ENCODE measurements at regions not wholly inside any gene's neighbourhood (a gene's known extent, or its start where the extent isn't known, plus 50 kb on each side); places are given as distances from the start of the nearest gene placed in this dataset.

DNA sequence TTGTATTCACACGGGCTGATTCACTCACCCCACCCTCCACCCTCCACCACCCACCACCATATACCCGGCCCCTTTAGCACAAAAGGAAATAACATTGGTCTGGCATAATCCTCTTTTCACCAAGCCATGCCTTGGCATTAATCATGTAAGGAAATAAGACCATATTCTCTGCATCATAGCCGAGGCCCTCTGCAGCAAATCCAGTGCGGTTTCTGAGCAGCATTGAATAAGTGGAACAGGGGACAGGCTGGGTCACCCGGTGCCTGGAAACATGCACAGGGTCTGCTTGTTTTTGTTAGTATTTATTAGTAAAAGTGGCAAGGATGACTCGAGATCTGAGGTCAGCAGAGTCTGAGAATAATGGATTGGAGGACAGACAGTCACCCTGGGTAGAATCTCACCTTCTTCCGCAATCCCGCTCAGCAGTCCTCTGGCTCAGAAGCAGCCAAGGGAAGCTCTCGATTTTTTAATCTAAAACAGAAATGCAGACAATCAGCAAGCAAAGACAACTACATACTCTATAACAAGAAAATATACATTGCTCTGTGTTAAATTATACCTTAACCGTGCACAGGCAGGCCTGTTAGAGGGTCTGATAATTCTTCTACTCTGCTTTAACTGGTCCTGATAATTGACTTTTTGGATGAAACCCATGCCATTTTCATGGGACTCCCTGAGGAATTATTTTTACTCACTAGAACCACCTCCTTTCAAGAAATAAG lies 52.4 kb upstream of the CDC42BPA start:
- no peak for DNase-seq (ENCODE audit: low read depth)

DNA sequence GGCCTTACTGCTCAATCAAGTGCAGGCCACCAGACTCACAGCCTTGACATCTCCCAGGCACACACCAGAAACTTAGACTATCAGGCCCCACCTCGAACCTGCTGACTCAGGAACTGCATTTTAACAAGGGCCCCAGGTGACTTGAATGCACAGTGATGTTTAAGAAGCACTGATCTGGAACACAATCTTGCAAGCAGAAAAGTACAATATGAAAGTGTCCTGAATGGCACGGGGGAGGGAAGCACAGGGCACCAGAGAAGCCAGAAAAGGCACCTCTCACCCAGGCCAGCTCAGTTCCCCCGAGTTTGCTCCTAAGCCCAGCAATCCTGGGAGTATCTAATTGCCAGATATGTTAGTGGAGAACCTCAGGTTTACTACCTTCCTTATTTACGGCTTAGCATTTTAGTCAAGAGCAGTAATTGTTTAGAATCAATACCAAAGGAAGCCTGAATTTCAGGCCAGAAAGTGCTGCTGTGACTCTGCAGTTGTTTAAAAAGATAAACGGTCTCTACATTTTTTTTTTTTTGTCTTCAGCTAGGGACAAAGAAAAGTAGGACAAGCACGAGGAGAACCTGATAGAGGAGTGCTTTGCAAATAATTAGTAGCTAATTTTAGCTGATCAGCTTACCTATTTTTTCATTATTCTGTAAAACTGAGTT lies 50.9 kb upstream of the CDC42BPA start:
- no peak for DNase-seq (ENCODE audit: low read depth)
